Endodermal cell (in vitro differentiated cells): ENCODE measurements at regions not wholly inside any gene's neighbourhood (a gene's known extent, or its start where the extent isn't known, plus 50 kb on each side); places are given as distances from the start of the nearest gene placed in this dataset.

Source experiments
- DNase-seq: peaks from one replicate; pipeline ENCODE4 v3.0.0-alpha.2; 2017
- H3K27ac ChIP-seq: 2 replicates; pipeline ENCODE4 v1.5.1; 2013; ENCODE audit warnings: mild to moderate bottlenecking, low read depth, low read length, moderate library complexity
- H3K27me3 ChIP-seq: 2 replicates; pipeline ENCODE4 v1.6.1; 2013; ENCODE audit warnings: mild to moderate bottlenecking, low read length, moderate library complexity; ENCODE audit not compliant: insufficient read depth, control insufficient read depth, poor library complexity, severe bottlenecking
- H3K36me3 ChIP-seq: 2 replicates; pipeline ENCODE4 v1.7.0; 2013; ENCODE audit warnings: mild to moderate bottlenecking, low read length, moderate library complexity; ENCODE audit not compliant: control insufficient read depth, insufficient read depth
- H3K4me1 ChIP-seq: one replicate; pipeline ENCODE4 v1.7.0; 2013; ENCODE audit warnings: low read length; ENCODE audit not compliant: control insufficient read depth, insufficient read depth
- H3K4me3 ChIP-seq: 2 replicates; pipeline ENCODE4 v1.5.1; 2013; ENCODE audit warnings: mild to moderate bottlenecking, low read length, moderate library complexity
- H3K9ac ChIP-seq: 2 replicates; pipeline ENCODE4 v1.6.1; 2013; ENCODE audit warnings: mild to moderate bottlenecking, low read length, moderate library complexity; ENCODE audit not compliant: poor library complexity, severe bottlenecking; ENCODE audit errors: extremely low read depth
- H3K9me3 ChIP-seq: 2 replicates; pipeline ENCODE4 v1.6.1; 2013; ENCODE audit warnings: mild to moderate bottlenecking, low read length, moderate library complexity; ENCODE audit not compliant: control insufficient read depth
- H3K27ac Mint-ChIP-seq: 2 replicates; pipeline ENCODE4 v1.8.0; 2020; ENCODE audit warnings: mixed read lengths
- H3K27me3 Mint-ChIP-seq: 2 replicates; pipeline ENCODE4 v1.8.0; 2021; ENCODE audit warnings: mild to moderate bottlenecking, mixed read lengths; ENCODE audit not compliant: insufficient read depth
- H3K36me3 Mint-ChIP-seq: 2 replicates; pipeline ENCODE4 v1.8.0; 2020; ENCODE audit warnings: low read depth, mixed read lengths
- H3K4me1 Mint-ChIP-seq: 2 replicates; pipeline ENCODE4 v1.8.0; 2020; ENCODE audit warnings: mixed read lengths
- H3K4me3 Mint-ChIP-seq: 2 replicates; pipeline ENCODE4 v1.8.0; 2020; ENCODE audit warnings: mild to moderate bottlenecking, moderate library complexity, mixed read lengths
- H3K9me3 Mint-ChIP-seq: 2 replicates; pipeline ENCODE4 v1.8.0; 2020; ENCODE audit warnings: mild to moderate bottlenecking, mixed read lengths
- WGBS, 2 experiments: methylation state at CpG; one replicate each; pipeline versions ENCODE4 v1.1.5 to v1.1.7; 2013; ENCODE audit warnings: missing lambda C conversion rate in 2 of 2, mixed read lengths in 1 of 2; ENCODE audit not compliant: insufficient coverage in 1 of 2, insufficient read length in 1 of 2; 5-methylcytosine and 5-hydroxymethylcytosine counted together
- TF ChIP-seq, protein P1 (sequence below): fragments of 200-600 bp; sonication (generic); conservative IDR thresholded peaks from 2 replicates; pipeline ENCODE4 v1.5.0; 2021; ENCODE audit warnings: antibody characterized with exemption, mild to moderate bottlenecking

DNA sequence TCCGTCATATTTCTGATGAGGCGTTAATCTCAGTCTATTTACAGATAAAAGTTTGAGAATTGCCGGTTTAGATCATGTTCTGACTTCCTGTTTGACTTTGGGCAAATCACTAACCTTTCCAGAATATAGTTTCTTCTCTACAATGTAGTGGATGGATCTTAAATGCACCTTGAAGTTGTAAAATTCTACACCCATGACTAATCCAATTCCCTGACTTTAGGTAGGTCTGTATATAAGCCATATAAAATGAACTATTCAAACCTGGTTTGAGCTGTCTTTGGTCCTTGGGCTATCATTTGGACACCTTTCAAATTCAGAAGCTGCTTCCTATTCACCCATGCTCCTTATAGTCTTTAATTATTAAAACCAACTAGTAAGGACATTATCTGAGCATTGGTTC lies 52.2 kb upstream of the BLID start:
- H3K36me3 Mint-ChIP-seq, result no peaks in the 10 kb centered on the region

DNA sequence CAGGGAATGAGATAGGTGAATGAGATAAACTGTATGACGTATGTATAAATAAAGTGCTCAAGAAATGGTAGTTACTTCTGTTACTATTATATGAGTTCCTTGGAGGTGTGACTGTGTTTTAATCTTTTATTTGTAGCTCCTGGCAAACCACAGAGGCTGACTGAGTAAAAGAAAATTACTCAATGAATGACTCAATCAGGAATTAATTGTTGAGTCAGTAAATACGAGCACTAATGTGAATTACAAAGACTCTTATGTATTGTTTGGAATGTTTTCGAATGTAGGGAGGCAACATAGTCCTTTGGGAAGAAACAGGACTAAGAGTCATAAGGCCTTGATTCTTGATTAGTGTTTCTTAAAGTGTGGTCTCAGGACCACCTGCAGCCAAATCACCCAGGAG lies 51.1 kb upstream of the BLID start:
- Histone ChIP-seq H3K27ac (no peak overlapping the region), H3K9ac (no peak overlapping the region), H3K27me3 (no peaks in the 10 kb centered on the region), H3K9me3 (no peaks in the 10 kb centered on the region), H3K36me3 (no peaks in the 10 kb centered on the region), H3K4me1 (no peaks in the 10 kb centered on the region), H3K4me3 (no peak overlapping the region)
- WGBS, 2 experiments, result 89 to 100% methylated on average over 2 to 3 of the region's 3 CpGs
- H3K27ac Mint-ChIP-seq, result no peak overlapping the region
- peaks cover 6% of the 10 kb centered on the region for H3K27me3 Mint-ChIP-seq
- TF ChIP-seq, protein P1, sequence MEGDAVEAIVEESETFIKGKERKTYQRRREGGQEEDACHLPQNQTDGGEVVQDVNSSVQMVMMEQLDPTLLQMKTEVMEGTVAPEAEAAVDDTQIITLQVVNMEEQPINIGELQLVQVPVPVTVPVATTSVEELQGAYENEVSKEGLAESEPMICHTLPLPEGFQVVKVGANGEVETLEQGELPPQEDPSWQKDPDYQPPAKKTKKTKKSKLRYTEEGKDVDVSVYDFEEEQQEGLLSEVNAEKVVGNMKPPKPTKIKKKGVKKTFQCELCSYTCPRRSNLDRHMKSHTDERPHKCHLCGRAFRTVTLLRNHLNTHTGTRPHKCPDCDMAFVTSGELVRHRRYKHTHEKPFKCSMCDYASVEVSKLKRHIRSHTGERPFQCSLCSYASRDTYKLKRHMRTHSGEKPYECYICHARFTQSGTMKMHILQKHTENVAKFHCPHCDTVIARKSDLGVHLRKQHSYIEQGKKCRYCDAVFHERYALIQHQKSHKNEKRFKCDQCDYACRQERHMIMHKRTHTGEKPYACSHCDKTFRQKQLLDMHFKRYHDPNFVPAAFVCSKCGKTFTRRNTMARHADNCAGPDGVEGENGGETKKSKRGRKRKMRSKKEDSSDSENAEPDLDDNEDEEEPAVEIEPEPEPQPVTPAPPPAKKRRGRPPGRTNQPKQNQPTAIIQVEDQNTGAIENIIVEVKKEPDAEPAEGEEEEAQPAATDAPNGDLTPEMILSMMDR, result no peak
- H3K36me3 Mint-ChIP-seq, result no peaks in the 10 kb centered on the region
- no peak overlapping the region for H3K4me3 Mint-ChIP-seq
- no peak for DNase-seq
- no peaks in the 10 kb centered on the region for H3K4me1 Mint-ChIP-seq
- H3K9me3 Mint-ChIP-seq, result no peaks in the 10 kb centered on the region

More for the DNA sequence above, 52.2 kb upstream of the BLID start:
- Mint-ChIP-seq H3K27ac (no peak overlapping the region), H3K4me3 (no peak overlapping the region), H3K9me3 (no peaks in the 10 kb centered on the region), H3K4me1 (no peaks in the 10 kb centered on the region), H3K27me3 (peaks cover 6% of the 10 kb centered on the region)
- H3K4me3 ChIP-seq, result no peak overlapping the region
- DNase-seq, result no peak
- no peaks in the 10 kb centered on the region for H3K27me3 ChIP-seq
- H3K4me1 ChIP-seq, result no peaks in the 10 kb centered on the region
- H3K36me3 ChIP-seq, result no peaks in the 10 kb centered on the region
- TF ChIP-seq, protein P1, result no peak
- no peak overlapping the region for H3K9ac ChIP-seq
- no peaks in the 10 kb centered on the region for H3K9me3 ChIP-seq
- WGBS, 2 experiments, result 96 to 100% methylated on average over 3 of the region's 3 CpGs
- H3K27ac ChIP-seq, result no peak overlapping the region

DNA sequence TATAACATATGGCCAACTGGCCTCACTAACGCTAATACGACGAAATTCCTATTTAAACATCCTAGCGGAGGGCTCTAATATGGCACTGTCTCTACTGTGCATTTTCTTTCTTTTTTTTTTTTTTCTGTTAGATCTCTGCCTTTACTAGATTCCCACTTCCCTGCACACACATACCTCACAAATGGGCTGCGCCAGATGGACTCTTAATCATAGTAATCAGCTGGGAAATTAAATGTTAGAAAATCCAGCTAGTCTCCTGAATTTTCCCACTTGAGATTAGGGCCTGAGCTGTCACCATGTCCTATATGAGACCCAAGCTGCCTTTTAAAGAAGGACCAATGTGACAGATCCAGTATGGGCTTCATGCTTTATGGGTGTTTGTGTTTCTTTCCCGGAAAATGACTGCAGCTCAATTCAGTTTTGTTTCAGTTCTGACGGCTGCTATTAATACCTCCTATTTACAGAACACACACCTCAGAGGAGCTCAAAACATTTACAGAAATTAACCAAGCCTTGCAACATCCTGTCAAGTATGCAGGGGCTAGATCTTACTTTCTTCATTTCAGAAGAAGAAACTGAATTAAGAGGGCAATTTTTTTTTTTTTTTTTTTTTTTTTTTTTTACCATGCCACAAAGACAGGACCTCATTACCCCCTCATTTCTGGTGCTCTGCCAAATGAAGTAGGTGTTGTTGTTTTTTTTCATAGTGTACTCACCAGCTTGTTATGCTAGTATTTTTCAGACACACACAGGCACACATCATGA lies 49.8 kb upstream of the BLID start:
- H3K9me3 Mint-ChIP-seq, result no peaks in the 10 kb centered on the region
- H3K27ac Mint-ChIP-seq, result no peak overlapping the region
- H3K9me3 ChIP-seq, result no peaks in the 10 kb centered on the region
- H3K4me1 Mint-ChIP-seq, result no peaks in the 10 kb centered on the region
- no peak overlapping the region for H3K27ac ChIP-seq
- no peak overlapping the region for H3K4me3 ChIP-seq
- 89 to 92% methylated on average over 5 to 7 of the region's 7 CpGs for WGBS, 2 experiments
- H3K9ac ChIP-seq, result no peak overlapping the region
- no peak for DNase-seq
- no peaks in the 10 kb centered on the region for H3K36me3 Mint-ChIP-seq
- no peaks in the 10 kb centered on the region for H3K36me3 ChIP-seq
- no peak overlapping the region for H3K4me3 Mint-ChIP-seq
- peaks cover 6% of the 10 kb centered on the region for H3K27me3 Mint-ChIP-seq
- H3K4me1 ChIP-seq, result no peaks in the 10 kb centered on the region
- TF ChIP-seq, protein P1, result no peak
- no peaks in the 10 kb centered on the region for H3K27me3 ChIP-seq
